ENCODE measurements at regions not wholly inside any gene's neighbourhood (a gene's known extent, or its start where the extent isn't known, plus 50 kb on each side); places are given as distances from the start of the nearest gene placed in this dataset.

DNA sequence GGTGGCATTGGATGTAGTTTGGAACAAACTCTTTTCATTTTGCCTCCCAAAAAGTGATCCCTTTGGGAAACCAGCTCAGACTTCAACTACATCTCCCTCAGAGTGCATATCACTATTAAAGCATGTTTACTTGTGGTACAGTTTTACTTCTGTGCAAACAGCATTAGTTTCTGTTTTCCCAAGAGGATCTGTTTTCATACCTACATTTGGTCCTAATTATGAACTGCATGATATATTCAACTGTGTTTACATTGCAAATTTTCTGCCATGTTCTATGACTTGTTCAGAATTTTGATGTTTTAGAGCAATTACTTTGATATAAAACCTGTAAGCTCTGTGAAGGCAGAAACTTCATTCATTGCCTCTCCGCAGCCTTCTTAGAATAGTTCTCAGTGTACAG, 681.5 kb upstream of the ACO1 start:
- no TSS peak for BruUV-seq (replicated peaks)
- Histone ChIP-seq H3K4me2 (ENCODE audit: insufficient read depth, low read length) (no peak overlapping the region), H4K20me1 (replicated peaks; ENCODE audit: control insufficient read depth, extremely low read depth, insufficient read depth, low read length) (no peaks in the 10 kb centered on the region), H3K4me3 (replicated peaks in 1 of 3; ENCODE audit: insufficient read depth in 1 of 3, low read depth in 1 of 3, low read length in 3 of 3) (no peak overlapping the region), H3K9me3 (replicated peaks; ENCODE audit: control insufficient read depth, insufficient read depth, low read length) (no peaks in the 10 kb centered on the region), H3K79me2 (ENCODE audit: control insufficient read depth, insufficient read depth, low read length) (no peaks in the 10 kb centered on the region), H3K27ac (ENCODE audit: insufficient read depth, low read depth, low read length) (no peak overlapping the region), H3K4me1 (ENCODE audit: control insufficient read depth, extremely low read depth, insufficient read depth, low read length) (no peaks in the 10 kb centered on the region), H3K9me1 (replicated peaks; ENCODE audit: control insufficient read depth, extremely low read depth, insufficient read depth, low read length) (no peaks in the 10 kb centered on the region), H2AFZ (ENCODE audit: low read depth, low read length) (no peak overlapping the region), H3K36me3 (ENCODE audit: control insufficient read depth in 2 of 2, extremely low read depth in 1 of 2, insufficient read depth in 2 of 2, low read length in 2 of 2) (no peaks in the 10 kb centered on the region), H3K9ac (replicated peaks; ENCODE audit: extremely low read depth, insufficient read depth, low read length) (no peak overlapping the region), H3K27me3 (ENCODE audit: control insufficient read depth in 2 of 2, insufficient read depth in 2 of 2, low read length in 2 of 2) (no peaks in the 10 kb centered on the region)
- no peak for TF ChIP-seq EZH2 (IDR thresholded peaks at IDR 0.05; ENCODE audit: borderline replicate concordance, low read depth, low read length, severe bottlenecking)
- POLR2A ChIA-PET: no interaction called here
- dilution Hi-C loops (cut with MboI; ENCODE audit: extremely low pct_ligation_motif_present, low sequenced_read_pairs): no loop called here
- FAIRE-seq (no peak), DNase-seq (ENCODE audit: low read depth, low spot score) (no peak)
- intact Hi-C loops (cut with micrococcal nuclease): no loop called here
- CTCF ChIA-PET: interaction anchor here (2.5 kb wide), 1 partner anchor 14 kb away, joined by 7 read pairs; no protein-coding TSS in a partner anchor

DNA sequence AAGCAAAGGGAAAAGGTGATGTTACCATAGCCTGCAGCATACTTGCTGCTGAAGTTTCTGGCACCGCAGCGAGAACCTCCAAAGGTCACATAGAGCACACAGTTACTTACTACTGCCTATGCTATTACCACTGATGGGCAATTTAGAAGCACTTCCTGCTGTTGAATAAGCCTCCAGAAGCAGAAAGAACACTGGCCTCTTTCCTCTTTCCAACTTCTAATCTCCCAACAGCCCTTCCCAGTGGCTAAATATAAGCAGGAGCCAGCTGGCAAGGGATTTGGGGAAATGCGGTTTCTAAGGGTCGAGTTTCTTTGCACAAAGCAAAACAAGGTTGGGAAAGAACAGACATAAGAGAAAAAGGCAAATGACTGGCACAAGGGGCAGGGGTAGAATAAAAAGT, 669.2 kb upstream of the ACO1 start:
- no peak overlapping the region for H2AFZ ChIP-seq (ENCODE audit: low read depth, low read length)
- TF ChIP-seq, protein P1, sequence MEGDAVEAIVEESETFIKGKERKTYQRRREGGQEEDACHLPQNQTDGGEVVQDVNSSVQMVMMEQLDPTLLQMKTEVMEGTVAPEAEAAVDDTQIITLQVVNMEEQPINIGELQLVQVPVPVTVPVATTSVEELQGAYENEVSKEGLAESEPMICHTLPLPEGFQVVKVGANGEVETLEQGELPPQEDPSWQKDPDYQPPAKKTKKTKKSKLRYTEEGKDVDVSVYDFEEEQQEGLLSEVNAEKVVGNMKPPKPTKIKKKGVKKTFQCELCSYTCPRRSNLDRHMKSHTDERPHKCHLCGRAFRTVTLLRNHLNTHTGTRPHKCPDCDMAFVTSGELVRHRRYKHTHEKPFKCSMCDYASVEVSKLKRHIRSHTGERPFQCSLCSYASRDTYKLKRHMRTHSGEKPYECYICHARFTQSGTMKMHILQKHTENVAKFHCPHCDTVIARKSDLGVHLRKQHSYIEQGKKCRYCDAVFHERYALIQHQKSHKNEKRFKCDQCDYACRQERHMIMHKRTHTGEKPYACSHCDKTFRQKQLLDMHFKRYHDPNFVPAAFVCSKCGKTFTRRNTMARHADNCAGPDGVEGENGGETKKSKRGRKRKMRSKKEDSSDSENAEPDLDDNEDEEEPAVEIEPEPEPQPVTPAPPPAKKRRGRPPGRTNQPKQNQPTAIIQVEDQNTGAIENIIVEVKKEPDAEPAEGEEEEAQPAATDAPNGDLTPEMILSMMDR (IDR thresholded peaks at IDR 0.05; ENCODE audit: extremely low read depth in 1 of 2, insufficient read depth in 1 of 2, low read depth in 1 of 2, low read length in 2 of 2): no peak
- TF ChIP-seq EZH2 (IDR thresholded peaks at IDR 0.05; ENCODE audit: borderline replicate concordance, low read depth, low read length, severe bottlenecking): no peak
- no peak for TF ChIP-seq MAX (IDR thresholded peaks at IDR 0.05; ENCODE audit: insufficient read depth, insufficient read length)
- no peak for TF ChIP-seq JUN (IDR thresholded peaks at IDR 0.05; ENCODE audit: borderline replicate concordance, insufficient read depth, insufficient read length, low read depth)
- no peak for TF ChIP-seq POLR2AphosphoS5 (IDR thresholded peaks at IDR 0.05; ENCODE audit: insufficient read depth, low read depth, low read length)
- TF ChIP-seq POLR2A (IDR thresholded peaks at IDR 0.05; ENCODE audit: low read depth, low read length): no peak
- no peak for TF ChIP-seq MYC (IDR thresholded peaks at IDR 0.05; ENCODE audit: low read depth, low read length)
- TF ChIP-seq FOS (IDR thresholded peaks at IDR 0.05; ENCODE audit: borderline replicate concordance, insufficient read depth, low read length): no peak
- TF ChIP-seq GATA2 (IDR thresholded peaks at IDR 0.05; ENCODE audit: insufficient read depth, insufficient read length, low read depth, low read length): no peak

More for the DNA sequence above, 669.2 kb upstream of the ACO1 start:
- FAIRE-seq (no peak), DNase-seq (ENCODE audit: low read depth, low spot score) (peak; percentile 35)
- Histone ChIP-seq H3K4me2 (ENCODE audit: insufficient read depth, low read length) (no peak overlapping the region), H3K36me3 (ENCODE audit: control insufficient read depth in 2 of 2, extremely low read depth in 1 of 2, insufficient read depth in 2 of 2, low read length in 2 of 2) (no peaks in the 10 kb centered on the region), H4K20me1 (replicated peaks; ENCODE audit: control insufficient read depth, extremely low read depth, insufficient read depth, low read length) (no peaks in the 10 kb centered on the region), H3K27me3 (ENCODE audit: control insufficient read depth in 2 of 2, insufficient read depth in 2 of 2, low read length in 2 of 2) (no peaks in the 10 kb centered on the region), H3K9me3 (replicated peaks; ENCODE audit: control insufficient read depth, insufficient read depth, low read length) (no peaks in the 10 kb centered on the region), H3K79me2 (ENCODE audit: control insufficient read depth, insufficient read depth, low read length) (no peaks in the 10 kb centered on the region), H3K4me3 (replicated peaks in 1 of 3; ENCODE audit: insufficient read depth in 1 of 3, low read depth in 1 of 3, low read length in 3 of 3) (no peak overlapping the region), H3K9ac (replicated peaks; ENCODE audit: extremely low read depth, insufficient read depth, low read length) (no peak overlapping the region), H3K27ac (ENCODE audit: insufficient read depth, low read depth, low read length) (no peak overlapping the region), H3K9me1 (replicated peaks; ENCODE audit: control insufficient read depth, extremely low read depth, insufficient read depth, low read length) (no peaks in the 10 kb centered on the region), H3K4me1 (ENCODE audit: control insufficient read depth, extremely low read depth, insufficient read depth, low read length) (no peaks in the 10 kb centered on the region)
- ChIA-PET CTCF (no interaction called here), POLR2A (no interaction called here)
- dilution Hi-C loops (cut with MboI; ENCODE audit: extremely low pct_ligation_motif_present, low sequenced_read_pairs) (no loop called here), intact Hi-C loops (cut with micrococcal nuclease) (no loop called here)
- BruUV-seq (replicated peaks): no TSS peak
